ENCODE measurements at regions not wholly inside any gene's neighbourhood (a gene's known extent, or its start where the extent isn't known, plus 50 kb on each side); places are given as distances from the start of the nearest gene placed in this dataset.

DNA sequence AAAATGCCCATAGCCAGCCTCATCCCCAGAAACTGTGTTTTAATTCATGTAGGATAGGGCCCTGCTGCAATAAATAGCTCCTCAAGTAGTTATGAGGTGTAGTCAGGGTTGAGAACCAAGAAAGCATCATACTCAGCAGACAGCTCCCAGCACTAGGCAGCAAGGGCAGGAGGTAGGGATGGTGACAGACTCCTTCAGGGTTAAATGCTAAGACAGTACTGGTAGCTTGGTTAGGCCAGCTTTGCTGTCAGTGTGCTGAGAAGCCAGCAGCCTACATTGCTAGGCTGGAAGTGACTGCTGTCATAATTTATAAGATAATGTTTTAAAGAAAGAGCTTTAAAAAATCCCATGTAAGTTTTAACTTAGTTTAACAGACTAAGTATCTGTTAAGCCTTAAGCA, 113.9 kb upstream of the IMMP2L start:
- H3K27me3 ChIP-seq (ENCODE audit: control insufficient read depth, insufficient read depth, low read length), result no peaks in the 10 kb centered on the region
- Mint-ChIP-seq H3K27me3 (ENCODE audit: low read depth in 2 of 2) (no peaks in the 10 kb centered on the region), H3K4me3 (no peak overlapping the region), H3K36me3 (no peaks in the 10 kb centered on the region), H3K4me1 (no peaks in the 10 kb centered on the region), H3K27ac (no peak overlapping the region), H3K9me3 (no peaks in the 10 kb centered on the region)
- ATAC-seq (no peak), DNase-seq (no peak)
- H3K4me1 ChIP-seq (ENCODE audit: control insufficient read depth, insufficient read depth, low read length), result no peaks in the 10 kb centered on the region
- TF ChIP-seq, protein P1, sequence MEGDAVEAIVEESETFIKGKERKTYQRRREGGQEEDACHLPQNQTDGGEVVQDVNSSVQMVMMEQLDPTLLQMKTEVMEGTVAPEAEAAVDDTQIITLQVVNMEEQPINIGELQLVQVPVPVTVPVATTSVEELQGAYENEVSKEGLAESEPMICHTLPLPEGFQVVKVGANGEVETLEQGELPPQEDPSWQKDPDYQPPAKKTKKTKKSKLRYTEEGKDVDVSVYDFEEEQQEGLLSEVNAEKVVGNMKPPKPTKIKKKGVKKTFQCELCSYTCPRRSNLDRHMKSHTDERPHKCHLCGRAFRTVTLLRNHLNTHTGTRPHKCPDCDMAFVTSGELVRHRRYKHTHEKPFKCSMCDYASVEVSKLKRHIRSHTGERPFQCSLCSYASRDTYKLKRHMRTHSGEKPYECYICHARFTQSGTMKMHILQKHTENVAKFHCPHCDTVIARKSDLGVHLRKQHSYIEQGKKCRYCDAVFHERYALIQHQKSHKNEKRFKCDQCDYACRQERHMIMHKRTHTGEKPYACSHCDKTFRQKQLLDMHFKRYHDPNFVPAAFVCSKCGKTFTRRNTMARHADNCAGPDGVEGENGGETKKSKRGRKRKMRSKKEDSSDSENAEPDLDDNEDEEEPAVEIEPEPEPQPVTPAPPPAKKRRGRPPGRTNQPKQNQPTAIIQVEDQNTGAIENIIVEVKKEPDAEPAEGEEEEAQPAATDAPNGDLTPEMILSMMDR (IDR thresholded peaks at IDR 0.05), result no peak
- intact Hi-C loops (cut with micrococcal nuclease), result no loop called here
- no peak overlapping the region for H3K27ac ChIP-seq (ENCODE audit: low read length)
- no peaks in the 10 kb centered on the region for H3K9me3 ChIP-seq (ENCODE audit: control insufficient read depth, insufficient read depth, low read length)
- no peaks in the 10 kb centered on the region for H3K36me3 ChIP-seq (ENCODE audit: control insufficient read depth, insufficient read depth, low read length)
- no peak overlapping the region for H3K4me3 ChIP-seq (ENCODE audit: low read length)

GRCh38 chr7:111672901-111673300, 110.6 kb upstream of the IMMP2L start:
- Histone ChIP-seq H3K27ac (ENCODE audit: low read length) (no peak overlapping the region), H3K27me3 (ENCODE audit: control insufficient read depth, insufficient read depth, low read length) (no peaks in the 10 kb centered on the region), H3K4me1 (ENCODE audit: control insufficient read depth, insufficient read depth, low read length) (no peaks in the 10 kb centered on the region), H3K4me3 (ENCODE audit: low read length) (no peak overlapping the region), H3K9me3 (ENCODE audit: control insufficient read depth, insufficient read depth, low read length) (no peaks in the 10 kb centered on the region), H3K36me3 (ENCODE audit: control insufficient read depth, insufficient read depth, low read length) (no peaks in the 10 kb centered on the region)
- intact Hi-C loops (cut with micrococcal nuclease), result no loop called here
- Mint-ChIP-seq H3K27ac (no peak overlapping the region), H3K9me3 (no peaks in the 10 kb centered on the region), H3K4me1 (no peaks in the 10 kb centered on the region), H3K4me3 (no peak overlapping the region), H3K27me3 (ENCODE audit: low read depth in 2 of 2) (no peaks in the 10 kb centered on the region), H3K36me3 (no peaks in the 10 kb centered on the region)
- TF ChIP-seq, protein P1 (IDR thresholded peaks at IDR 0.05), result no peak
- WGBS (ENCODE audit: insufficient coverage), result 81% methylated on average over 5 of the region's 6 CpGs
- DNase-seq, result no peak
- no peak for ATAC-seq

DNA sequence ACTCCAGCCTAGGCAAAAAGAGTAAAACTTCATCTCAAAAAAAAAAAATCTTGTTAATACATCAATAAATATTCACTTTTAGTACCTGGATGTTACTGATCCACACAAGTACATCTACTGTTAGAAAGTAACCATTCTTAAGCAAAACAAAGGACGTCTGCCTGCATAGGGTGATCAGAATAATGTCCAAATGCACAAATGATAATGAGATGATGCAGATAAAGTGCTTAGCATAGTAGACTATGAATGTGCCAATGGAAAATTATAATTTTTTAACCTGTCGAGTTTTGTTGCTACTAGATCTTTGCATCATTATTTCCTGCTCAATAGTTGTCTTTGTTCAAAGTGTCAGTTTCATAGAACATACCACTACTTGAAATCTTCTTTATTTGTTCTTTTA, 109.6 kb upstream of the IMMP2L start:
- DNase-seq (no peak), ATAC-seq (no peak)
- Histone ChIP-seq H3K27me3 (ENCODE audit: control insufficient read depth, insufficient read depth, low read length) (no peaks in the 10 kb centered on the region), H3K27ac (ENCODE audit: low read length) (no peak overlapping the region), H3K4me3 (ENCODE audit: low read length) (no peak overlapping the region), H3K4me1 (ENCODE audit: control insufficient read depth, insufficient read depth, low read length) (no peaks in the 10 kb centered on the region), H3K36me3 (ENCODE audit: control insufficient read depth, insufficient read depth, low read length) (no peaks in the 10 kb centered on the region), H3K9me3 (ENCODE audit: control insufficient read depth, insufficient read depth, low read length) (no peaks in the 10 kb centered on the region)
- 95% methylated on average over 2 of the region's 2 CpGs for WGBS (ENCODE audit: insufficient coverage)
- intact Hi-C loops (cut with micrococcal nuclease), result no loop called here
- no peaks in the 10 kb centered on the region for H3K27me3 Mint-ChIP-seq (ENCODE audit: low read depth in 2 of 2)
- H3K4me1 Mint-ChIP-seq, result no peaks in the 10 kb centered on the region
- TF ChIP-seq, protein P1 (IDR thresholded peaks at IDR 0.05), result no peak
- no peaks in the 10 kb centered on the region for H3K36me3 Mint-ChIP-seq
- H3K9me3 Mint-ChIP-seq, result no peaks in the 10 kb centered on the region
- H3K4me3 Mint-ChIP-seq, result no peak overlapping the region
- H3K27ac Mint-ChIP-seq, result no peak overlapping the region

DNA sequence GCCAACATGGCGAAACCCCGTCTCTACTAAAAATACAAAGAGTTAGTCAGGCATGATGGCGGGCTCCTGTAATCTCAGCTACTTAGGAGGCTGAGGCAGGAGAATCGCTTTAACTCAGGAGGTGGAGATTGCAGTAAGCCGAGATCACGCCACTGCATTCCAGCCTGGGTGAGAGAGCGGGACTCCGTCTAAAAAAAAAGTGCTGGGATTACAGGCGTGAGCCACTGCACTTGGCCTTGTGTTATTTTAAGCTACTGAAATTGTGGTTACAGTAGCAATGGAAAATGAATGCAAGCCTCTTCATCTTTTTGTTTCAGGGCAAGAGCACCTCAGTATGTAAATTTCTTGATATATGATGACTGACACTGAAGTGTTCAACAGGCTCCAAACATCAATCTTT, 106.4 kb upstream of the IMMP2L start:
- no peak overlapping the region for H3K4me3 ChIP-seq (ENCODE audit: low read length)
- no peaks in the 10 kb centered on the region for H3K9me3 ChIP-seq (ENCODE audit: control insufficient read depth, insufficient read depth, low read length)
- Mint-ChIP-seq H3K4me1 (no peaks in the 10 kb centered on the region), H3K36me3 (no peaks in the 10 kb centered on the region), H3K4me3 (no peak overlapping the region), H3K27me3 (ENCODE audit: low read depth in 2 of 2) (no peaks in the 10 kb centered on the region), H3K9me3 (peaks cover 0 to 4% of the 10 kb centered on the region in 2 donors), H3K27ac (no peak overlapping the region)
- DNase-seq (no peak), ATAC-seq (no peak)
- no peak overlapping the region for H3K27ac ChIP-seq (ENCODE audit: low read length)
- TF ChIP-seq, protein P1 (IDR thresholded peaks at IDR 0.05), result no peak
- intact Hi-C loops (cut with micrococcal nuclease), result no loop called here
- H3K27me3 ChIP-seq (ENCODE audit: control insufficient read depth, insufficient read depth, low read length), result no peaks in the 10 kb centered on the region
- 93% methylated on average over 9 of the region's 9 CpGs for WGBS (ENCODE audit: insufficient coverage)
- H3K4me1 ChIP-seq (ENCODE audit: control insufficient read depth, insufficient read depth, low read length), result no peaks in the 10 kb centered on the region
- no peaks in the 10 kb centered on the region for H3K36me3 ChIP-seq (ENCODE audit: control insufficient read depth, insufficient read depth, low read length)

Data from natural killer cell (primary cell).